Aorta (tissue), 5 donors: ENCODE measurements at regions not wholly inside any gene's neighbourhood (a gene's known extent, or its start where the extent isn't known, plus 50 kb on each side); places are given as distances from the start of the nearest gene placed in this dataset.
"Not testable (repeated sequence)": the region's sequence is repeated elsewhere in the genome, so short reads cannot be mapped to it uniquely, and the experiment has no call there.

ENCODE experiments used
- ATAC-seq: fragments of 200-7000 bp; cut with Tn5 transposase; one replicate; pipeline ENCODE4 v1.9.1; 2022; ENCODE audit warnings: moderate library complexity; ENCODE audit not compliant: low FRiP score
- DNase-seq, 2 donors: peaks; one replicate each; pipeline ENCODE4 v3.0.0-alpha.2; 2020
- H3K27ac ChIP-seq, 2 donors: one replicate each; pipeline ENCODE4 v1.5.1; 2013; ENCODE audit warnings: low read length in 2 of 2, mild to moderate bottlenecking in 2 of 2, moderate library complexity in 2 of 2, control low read depth in 1 of 2, inconsistent platforms in 1 of 2, low read depth in 1 of 2
- H3K27me3 ChIP-seq, 2 donors: one replicate each; pipeline ENCODE4 v1.6.1; 2013; ENCODE audit warnings: control low read depth in 1 of 2, low read length in 1 of 2, mild to moderate bottlenecking in 1 of 2, moderate library complexity in 1 of 2; ENCODE audit not compliant: insufficient read depth in 2 of 2, control insufficient read depth in 1 of 2
- H3K36me3 ChIP-seq, 2 donors: one replicate each; pipeline ENCODE4 v1.6.1; 2013; ENCODE audit warnings: control low read depth in 1 of 2, low read length in 1 of 2, mild to moderate bottlenecking in 1 of 2; ENCODE audit not compliant: insufficient read depth in 2 of 2, control insufficient read depth in 1 of 2
- H3K4me1 ChIP-seq, 2 donors: one replicate each; pipeline ENCODE4 v1.6.1; 2013; ENCODE audit warnings: low read length in 2 of 2, control low read depth in 1 of 2, mild to moderate bottlenecking in 1 of 2, moderate library complexity in 1 of 2; ENCODE audit not compliant: insufficient read depth in 2 of 2, control insufficient read depth in 1 of 2
- H3K4me3 ChIP-seq, 2 donors: one replicate each; pipeline ENCODE4 v1.5.1; 2013; ENCODE audit warnings: low read length in 2 of 2, control low read depth in 1 of 2, mild to moderate bottlenecking in 1 of 2
- H3K9me3 ChIP-seq: one replicate; pipeline ENCODE4 v1.6.1; 2013; ENCODE audit warnings: mild to moderate bottlenecking, low read length; ENCODE audit not compliant: control insufficient read depth
- WGBS, 2 donors: extraction: QIAGEN DNeasy Blood & Tissue Kit; methylation state at CpG; one replicate each; pipeline ENCODE4 v1.1.7; 2013; 5-methylcytosine and 5-hydroxymethylcytosine counted together
- intact Hi-C, 2 donors: fragments of 100-400 bp; cut with DNase I; formaldehyde crosslinking; loops; one replicate each; pipeline versions ENCODE4 v1.14.2 to v1.15.0; 2022
- donor health status: healthy with polysubstance abuse.
- donor health status: Bipolar disorder and iron deficiency.
- donor health status: DM: no; HTN: no; CAD: no.
- donor health status: DM: no; HTN: no; CAD: no.
- donor health status: DM: yes; HTN: yes; CAD: no.

DNA sequence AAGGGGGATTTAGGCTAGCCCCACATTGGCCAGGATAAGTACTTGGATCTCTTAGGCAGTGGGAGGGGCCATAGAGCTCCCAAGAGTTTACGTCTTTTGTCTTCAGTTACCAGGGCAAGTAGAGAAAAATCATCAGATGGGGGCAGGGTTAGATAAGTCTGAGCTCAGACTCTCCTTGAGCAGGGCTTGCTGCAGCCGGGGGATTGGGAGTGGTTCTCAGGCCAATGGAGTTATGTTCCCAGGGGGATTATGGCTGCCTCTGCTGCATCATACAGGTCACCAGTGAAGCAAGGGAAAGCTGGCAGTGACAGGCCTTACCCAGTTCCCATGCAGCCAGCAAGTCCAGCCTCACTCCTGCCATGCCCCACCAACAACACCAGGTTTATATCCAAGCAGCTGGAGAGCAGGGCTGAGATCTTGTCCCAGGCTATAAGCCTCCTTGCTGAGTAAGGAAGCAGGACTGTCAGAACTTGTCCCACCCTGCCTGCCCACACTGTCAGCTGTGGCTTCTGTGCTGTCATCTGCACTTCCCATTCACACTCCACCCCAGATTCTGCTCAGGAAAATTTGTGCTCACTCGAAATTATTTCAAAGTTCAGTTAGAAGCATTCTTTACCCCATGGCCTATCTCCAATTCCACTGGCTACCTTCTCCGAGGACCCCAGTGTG is 215.3 kb downstream of the FAM43A start:
- intact Hi-C loops: no loop called here
- Histone ChIP-seq H3K4me3 (no peak overlapping the region), H3K9me3 (peaks cover 2% of the 10 kb centered on the region), H3K4me1 (no peaks in the 10 kb centered on the region), H3K27ac (no peak overlapping the region), H3K36me3 (no peaks in the 10 kb centered on the region), H3K27me3 (no peaks in the 10 kb centered on the region)
- 70 to 76% methylated on average over 4 of the region's 4 CpGs for WGBS, 2 donors
- no peak for ATAC-seq
- DNase-seq: no peak

DNA sequence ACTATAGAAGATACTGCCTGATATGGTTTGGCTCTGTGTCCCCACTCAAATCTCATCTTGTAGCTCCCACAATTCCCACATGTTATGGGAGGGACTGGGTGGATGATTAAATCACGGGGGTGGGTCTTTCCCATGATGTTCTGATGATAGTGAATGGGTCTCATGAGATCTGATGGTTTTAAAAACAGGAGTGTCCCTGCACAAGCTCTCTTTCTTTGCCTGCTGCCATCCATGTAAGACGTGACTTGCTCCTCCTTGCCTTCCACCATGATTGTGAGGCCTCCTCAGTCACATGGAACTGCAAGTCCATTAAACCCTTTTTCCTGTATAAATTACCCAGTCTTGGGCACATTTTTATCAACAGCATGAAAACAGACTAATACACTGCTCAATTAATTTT is 217.8 kb downstream of the FAM43A start:
- H3K36me3 ChIP-seq, ATAC-seq, H3K4me3 ChIP-seq, intact Hi-C loops, H3K4me1 ChIP-seq, H3K9me3 ChIP-seq, DNase-seq, H3K27me3 ChIP-seq, H3K27ac ChIP-seq: not testable (repeated sequence)
- 77 to 78% methylated on average over 2 of the region's 2 CpGs for WGBS, 2 donors

DNA sequence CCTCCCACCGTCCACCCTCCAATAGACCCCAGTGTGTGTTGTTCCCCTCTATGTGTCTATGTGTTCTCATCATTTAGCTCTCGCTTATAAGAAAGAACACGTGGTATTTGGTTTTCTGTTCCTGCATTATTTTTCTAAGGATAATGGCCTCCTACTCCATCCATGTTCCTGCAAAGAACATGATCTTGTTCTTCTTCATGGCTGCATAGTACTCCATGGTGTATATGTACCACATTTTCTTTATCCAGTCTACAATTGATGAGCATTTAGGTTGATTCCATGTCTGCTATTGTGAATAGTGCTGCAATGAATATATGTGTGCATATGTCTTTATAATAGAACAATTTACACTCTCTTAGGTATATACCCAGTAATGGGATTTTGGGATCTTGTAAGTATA is 219.3 kb downstream of the FAM43A start:
- H3K4me1 ChIP-seq, DNase-seq, H3K9me3 ChIP-seq, H3K4me3 ChIP-seq, H3K27me3 ChIP-seq, H3K36me3 ChIP-seq, H3K27ac ChIP-seq, ATAC-seq, intact Hi-C loops: not testable (repeated sequence)
- 85 to 89% methylated on average over 3 of the region's 3 CpGs for WGBS, 2 donors

DNA sequence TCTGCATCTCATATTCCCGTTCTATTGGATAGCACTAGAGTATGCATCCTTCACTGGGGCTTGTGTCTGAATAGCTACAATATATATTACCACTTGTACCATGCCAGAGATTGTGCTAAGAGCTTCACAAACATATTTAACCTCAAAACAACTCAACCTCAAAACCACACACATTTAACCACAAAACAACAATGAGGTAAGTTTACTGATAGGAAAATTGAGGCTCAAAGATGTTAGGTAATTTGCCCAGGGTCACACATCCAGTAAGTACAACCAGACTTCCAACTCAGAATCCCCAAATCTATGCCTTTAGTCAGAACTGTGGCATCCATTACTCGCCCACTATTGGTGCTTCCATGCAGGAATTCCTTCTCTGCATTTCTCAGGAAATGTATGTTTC is 220.0 kb downstream of the FAM43A start:
- Histone ChIP-seq H3K4me3 (no peak overlapping the region), H3K27ac (no peak overlapping the region), H3K9me3 (no peaks in the 10 kb centered on the region), H3K27me3 (no peaks in the 10 kb centered on the region), H3K4me1 (no peaks in the 10 kb centered on the region), H3K36me3 (no peaks in the 10 kb centered on the region)
- 86 to 94% methylated on average over 2 of the region's 2 CpGs for WGBS, 2 donors
- intact Hi-C loops: no loop called here
- DNase-seq: no peak
- ATAC-seq: no peak

GRCh38 chr3:194906229-194906629 is 220.5 kb downstream of the FAM43A start:
- Histone ChIP-seq H3K27me3 (no peaks in the 10 kb centered on the region), H3K4me1 (no peaks in the 10 kb centered on the region), H3K4me3 (no peak overlapping the region), H3K36me3 (no peaks in the 10 kb centered on the region), H3K9me3 (no peaks in the 10 kb centered on the region), H3K27ac (no peak overlapping the region)
- ATAC-seq (no peak), DNase-seq (no peak)
- 73 to 79% methylated on average over 4 of the region's 4 CpGs for WGBS, 2 donors
- intact Hi-C loops: no loop called here

DNA sequence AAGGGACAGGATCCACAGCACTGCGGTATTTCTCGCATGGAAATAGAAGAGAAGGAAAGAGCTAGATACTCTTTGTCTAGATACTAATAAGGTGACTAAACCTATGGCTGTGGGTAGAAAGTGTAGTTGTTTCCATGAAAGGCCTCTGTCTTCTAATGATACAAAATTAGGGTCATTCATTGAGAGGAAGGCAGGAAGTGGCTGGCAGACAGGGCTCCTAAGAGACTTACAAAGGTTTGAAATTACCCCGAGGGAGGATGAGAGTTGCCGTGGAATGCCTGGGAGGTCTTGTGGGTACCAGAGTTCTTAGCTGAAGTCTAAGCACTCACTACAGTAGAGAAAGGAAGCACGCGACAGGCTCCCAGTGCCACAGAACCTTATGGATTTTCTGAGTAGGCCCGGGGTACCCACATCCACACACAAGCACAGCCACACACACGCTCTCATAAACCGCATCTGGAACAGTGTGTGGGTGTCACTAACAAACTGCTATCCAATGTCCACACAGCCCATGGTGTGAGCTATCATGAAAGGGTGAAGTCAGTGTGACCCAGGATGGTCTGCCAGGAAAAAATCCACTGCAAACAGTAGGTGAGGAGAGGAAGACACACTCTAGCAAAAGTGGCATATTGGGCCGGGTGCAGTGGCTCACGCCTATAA is 221.4 kb downstream of the FAM43A start:
- ATAC-seq (no peak), DNase-seq (no peak)
- no peaks in the 10 kb centered on the region for H3K36me3 ChIP-seq
- WGBS, 2 donors: 76 to 94% methylated on average over 11 of the region's 11 CpGs
- H3K4me3 ChIP-seq: no peak overlapping the region
- no peaks in the 10 kb centered on the region for H3K27me3 ChIP-seq
- intact Hi-C loops: no loop called here
- no peak overlapping the region for H3K27ac ChIP-seq
- no peaks in the 10 kb centered on the region for H3K4me1 ChIP-seq
- no peaks in the 10 kb centered on the region for H3K9me3 ChIP-seq

DNA sequence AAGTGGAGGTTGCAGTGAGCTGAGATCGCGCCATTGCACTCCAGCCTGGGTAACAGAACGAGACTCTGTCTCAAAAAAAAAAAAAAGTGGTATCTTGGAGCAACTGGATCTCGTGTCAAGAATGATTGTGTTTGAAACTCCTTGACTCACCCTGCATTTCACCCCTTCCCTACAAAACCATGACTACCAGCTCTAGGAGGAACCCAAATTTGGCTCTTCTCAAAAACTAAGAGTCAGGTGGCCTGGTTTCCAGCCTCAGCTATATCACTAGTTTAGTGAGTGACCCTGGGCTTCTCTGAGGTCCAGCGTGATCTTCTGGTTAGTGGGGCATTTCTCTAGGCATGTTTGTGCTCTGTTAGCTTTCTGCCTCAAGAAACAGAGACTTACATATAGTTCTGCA is 222.1 kb downstream of the FAM43A start:
- Histone ChIP-seq H3K27me3 (no peaks in the 10 kb centered on the region), H3K9me3 (no peaks in the 10 kb centered on the region), H3K4me3 (no peak overlapping the region), H3K4me1 (no peaks in the 10 kb centered on the region), H3K36me3 (no peaks in the 10 kb centered on the region), H3K27ac (no peak overlapping the region)
- no peak for ATAC-seq
- intact Hi-C loops: no loop called here
- no peak for DNase-seq
- 61 to 99% methylated on average over 5 of the region's 5 CpGs for WGBS, 2 donors

DNA sequence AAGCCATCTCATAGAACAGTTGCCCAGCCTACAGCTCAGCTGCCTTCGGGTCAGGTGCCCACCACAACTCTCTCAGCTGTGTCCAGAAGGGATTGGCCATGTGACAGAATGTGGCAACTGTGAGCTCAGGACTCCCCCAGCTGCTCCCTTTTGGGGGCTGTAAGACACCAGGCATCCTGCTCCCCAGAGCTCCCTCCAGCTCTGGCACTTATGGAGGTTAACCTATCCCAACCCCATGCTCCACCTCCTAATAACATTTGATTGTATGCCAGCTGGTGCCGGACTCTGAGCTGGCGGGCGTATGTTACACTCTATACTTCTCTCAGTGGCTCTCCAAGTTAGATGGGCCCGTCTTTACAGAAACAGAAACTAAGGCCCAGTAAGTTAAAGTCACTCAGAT is 222.8 kb downstream of the FAM43A start:
- H3K4me1 ChIP-seq: no peaks in the 10 kb centered on the region
- 84 to 86% methylated on average over 5 of the region's 5 CpGs for WGBS, 2 donors
- DNase-seq (no peak), ATAC-seq (no peak)
- no peaks in the 10 kb centered on the region for H3K9me3 ChIP-seq
- H3K36me3 ChIP-seq: no peaks in the 10 kb centered on the region
- no peak overlapping the region for H3K27ac ChIP-seq
- no peaks in the 10 kb centered on the region for H3K27me3 ChIP-seq
- intact Hi-C loops: no loop called here
- no peak overlapping the region for H3K4me3 ChIP-seq

DNA sequence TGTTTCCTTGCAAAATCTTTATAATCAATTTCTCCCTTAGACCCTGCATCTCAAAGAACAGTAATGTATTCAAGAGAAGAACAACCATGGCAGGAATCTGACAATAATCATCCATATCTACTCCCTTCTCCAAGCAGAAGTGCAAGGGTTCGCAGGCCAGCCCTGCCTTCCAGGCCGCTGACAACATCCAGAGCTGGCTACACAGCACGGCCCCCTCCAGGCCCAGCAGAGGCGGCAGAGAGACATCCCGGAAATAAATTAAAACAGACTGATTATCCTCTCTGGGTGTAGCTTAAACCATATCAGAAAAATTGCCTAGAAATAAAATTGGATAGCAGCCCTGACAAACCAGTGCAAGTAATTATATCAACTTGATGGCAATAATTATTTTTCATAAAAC is 223.3 kb downstream of the FAM43A start:
- ATAC-seq (no peak), DNase-seq (no peak)
- intact Hi-C loops: no loop called here
- H3K9me3 ChIP-seq: no peaks in the 10 kb centered on the region
- no peaks in the 10 kb centered on the region for H3K4me1 ChIP-seq
- no peak overlapping the region for H3K4me3 ChIP-seq
- 91 to 96% methylated on average over 5 of the region's 5 CpGs for WGBS, 2 donors
- H3K36me3 ChIP-seq: no peaks in the 10 kb centered on the region
- no peaks in the 10 kb centered on the region for H3K27me3 ChIP-seq
- H3K27ac ChIP-seq: no peak overlapping the region
